KMS-11 (cell line): ENCODE measurements at regions not wholly inside any gene's neighbourhood (a gene's known extent, or its start where the extent isn't known, plus 50 kb on each side); places are given as distances from the start of the nearest gene placed in this dataset.
A peak's percentile ranks its signal among the peaks of the same experiment; 100 is the strongest.

Experiments used
- H2AFZ ChIP-seq: fragments of 200-600 bp; sonication (generic); 2 replicates; pipeline ENCODE4 v1.6.1; 2016; ENCODE audit warnings: antibody characterized with exemption, mixed run types, low read depth
- H3K27ac ChIP-seq: fragments of 200-600 bp; sonication (generic); 2 replicates; pipeline ENCODE4 v1.6.1; 2016; ENCODE audit warnings: mild to moderate bottlenecking, mixed run types
- H3K27me3 ChIP-seq: fragments of 200-600 bp; sonication (generic); 2 replicates; pipeline ENCODE4 v1.6.1; 2017; ENCODE audit warnings: mild to moderate bottlenecking, low read depth, mixed run types, moderate library complexity; ENCODE audit not compliant: insufficient read depth
- H3K36me3 ChIP-seq: fragments of 200-600 bp; sonication (generic); 2 replicates; pipeline ENCODE4 v1.6.1; 2017; ENCODE audit warnings: mild to moderate bottlenecking, mixed run types; ENCODE audit not compliant: insufficient read depth
- H3K4me1 ChIP-seq: fragments of 200-600 bp; sonication (generic); 2 replicates; pipeline ENCODE4 v1.6.1; 2016; ENCODE audit warnings: mild to moderate bottlenecking, low read depth, mixed run types; ENCODE audit not compliant: poor library complexity, severe bottlenecking
- H3K4me2 ChIP-seq: fragments of 200-600 bp; sonication (generic); 2 replicates; pipeline ENCODE4 v1.7.0; 2016; ENCODE audit warnings: mild to moderate bottlenecking, mixed run types
- H3K4me3 ChIP-seq: fragments of 200-600 bp; sonication (generic); IDR thresholded peaks from 2 replicates; pipeline ENCODE4 v1.6.1; 2017; ENCODE audit warnings: low read depth, low read length, mixed read lengths; ENCODE audit not compliant: insufficient read depth
- H3K79me2 ChIP-seq: fragments of 200-600 bp; sonication (generic); 2 replicates; pipeline ENCODE4 v1.6.1; 2016; ENCODE audit warnings: low read depth, mixed run types; ENCODE audit not compliant: insufficient read depth
- H3K9ac ChIP-seq: fragments of 200-600 bp; sonication (generic); 2 replicates; pipeline ENCODE4 v1.6.1; 2016; ENCODE audit warnings: mild to moderate bottlenecking, mixed run types
- H4K20me1 ChIP-seq: fragments of 200-600 bp; sonication (generic); 2 replicates; pipeline ENCODE4 v1.6.1; 2016; ENCODE audit warnings: mild to moderate bottlenecking, mixed run types; ENCODE audit not compliant: insufficient read depth
- TF ChIP-seq, protein P1 (sequence below): fragments of 200-600 bp; sonication (generic); conservative IDR thresholded peaks from 2 replicates; pipeline ENCODE4 v1.6.1; 2017; ENCODE audit warnings: low read depth, mild to moderate bottlenecking, antibody characterized with exemption, low read length, moderate library complexity, mixed read lengths

DNA sequence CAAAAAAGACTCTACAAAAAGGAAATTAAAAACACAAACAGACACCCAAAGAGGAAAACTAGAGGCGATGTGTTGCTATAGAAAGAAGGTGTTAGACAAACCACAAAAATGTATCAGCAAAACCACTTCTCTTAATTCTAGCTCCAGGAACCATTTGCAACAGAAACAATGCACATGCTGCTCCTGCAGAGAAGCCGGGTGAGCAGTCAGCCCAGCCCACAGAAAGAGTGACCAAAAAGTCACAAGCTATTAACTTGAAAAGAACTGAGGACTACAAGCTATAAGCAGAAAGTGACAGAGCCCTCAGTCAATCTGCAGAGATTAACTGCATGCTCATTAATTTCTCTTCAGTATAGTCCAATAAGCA lies 96.2 kb upstream of the KLHL13 start:
- Histone ChIP-seq H3K4me3 (no peak overlapping the region), H3K27ac (peak overlapping the region; percentile 24; the same call in 1 of the 2 replicates), H4K20me1 (no peaks in the 10 kb centered on the region)

DNA sequence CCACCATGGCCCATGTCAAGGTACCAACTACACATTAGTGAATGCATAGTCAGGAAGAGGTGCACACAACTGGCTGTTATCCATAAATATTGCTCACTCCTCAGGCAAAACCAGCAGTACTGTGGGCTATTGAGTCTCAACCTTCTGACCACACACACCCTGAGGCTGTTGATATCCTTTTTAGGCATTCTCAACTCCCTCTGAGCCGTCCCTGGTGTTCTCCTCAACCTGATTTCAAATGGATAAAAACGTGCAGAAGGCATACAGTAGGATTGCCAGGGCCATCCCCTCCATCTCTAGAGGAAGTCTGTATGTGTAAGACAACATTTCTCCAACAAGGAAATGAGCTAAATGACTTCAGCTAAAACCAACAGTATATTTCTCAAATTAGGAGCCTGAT lies 98.7 kb upstream of the KLHL13 start:
- Histone ChIP-seq H3K27me3 (no peaks in the 10 kb centered on the region), H2AFZ (no peak overlapping the region), H3K4me2 (no peak overlapping the region), H3K27ac (no peak overlapping the region), H4K20me1 (no peaks in the 10 kb centered on the region), H3K4me1 (peaks cover 23% of the 10 kb centered on the region), H3K36me3 (no peaks in the 10 kb centered on the region), H3K9ac (no peak overlapping the region), H3K4me3 (no peak overlapping the region), H3K79me2 (no peaks in the 10 kb centered on the region)
- TF ChIP-seq, protein P1, sequence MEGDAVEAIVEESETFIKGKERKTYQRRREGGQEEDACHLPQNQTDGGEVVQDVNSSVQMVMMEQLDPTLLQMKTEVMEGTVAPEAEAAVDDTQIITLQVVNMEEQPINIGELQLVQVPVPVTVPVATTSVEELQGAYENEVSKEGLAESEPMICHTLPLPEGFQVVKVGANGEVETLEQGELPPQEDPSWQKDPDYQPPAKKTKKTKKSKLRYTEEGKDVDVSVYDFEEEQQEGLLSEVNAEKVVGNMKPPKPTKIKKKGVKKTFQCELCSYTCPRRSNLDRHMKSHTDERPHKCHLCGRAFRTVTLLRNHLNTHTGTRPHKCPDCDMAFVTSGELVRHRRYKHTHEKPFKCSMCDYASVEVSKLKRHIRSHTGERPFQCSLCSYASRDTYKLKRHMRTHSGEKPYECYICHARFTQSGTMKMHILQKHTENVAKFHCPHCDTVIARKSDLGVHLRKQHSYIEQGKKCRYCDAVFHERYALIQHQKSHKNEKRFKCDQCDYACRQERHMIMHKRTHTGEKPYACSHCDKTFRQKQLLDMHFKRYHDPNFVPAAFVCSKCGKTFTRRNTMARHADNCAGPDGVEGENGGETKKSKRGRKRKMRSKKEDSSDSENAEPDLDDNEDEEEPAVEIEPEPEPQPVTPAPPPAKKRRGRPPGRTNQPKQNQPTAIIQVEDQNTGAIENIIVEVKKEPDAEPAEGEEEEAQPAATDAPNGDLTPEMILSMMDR, result no peak

More for the DNA sequence above, 96.2 kb upstream of the KLHL13 start:
- H3K9ac ChIP-seq, result no peak overlapping the region
- peak overlapping the region; percentile 44; the same call in 1 of the 2 replicates for H2AFZ ChIP-seq
- H3K27me3 ChIP-seq, result no peaks in the 10 kb centered on the region
- H3K4me1 ChIP-seq, result peaks cover 23% of the 10 kb centered on the region
- peak overlapping the region; percentile 61 for H3K4me2 ChIP-seq
- no peaks in the 10 kb centered on the region for H3K36me3 ChIP-seq
- TF ChIP-seq, protein P1, result no peak
- H3K79me2 ChIP-seq, result no peaks in the 10 kb centered on the region

DNA sequence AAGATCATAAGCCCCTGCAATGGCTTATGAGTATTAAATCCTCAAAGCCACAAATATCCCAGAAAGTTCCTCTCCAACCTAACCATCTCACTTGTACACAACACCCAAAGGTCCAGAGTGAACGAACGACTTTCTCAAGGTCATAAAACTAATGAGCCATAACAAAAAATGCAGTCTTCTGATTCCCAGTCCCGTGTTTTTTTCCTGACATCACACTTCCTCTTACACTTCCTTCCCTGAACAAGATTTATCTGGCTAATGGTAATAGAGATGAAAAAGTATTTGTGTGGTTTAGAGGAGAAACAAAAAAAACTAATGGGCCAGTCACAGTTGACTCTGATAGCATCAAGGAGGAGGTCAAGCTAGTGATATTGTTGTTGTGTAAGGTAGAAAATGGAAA lies 99.5 kb upstream of the KLHL13 start:
- no peak overlapping the region for H3K4me2 ChIP-seq
- TF ChIP-seq, protein P1, result no peak
- H3K36me3 ChIP-seq, result no peaks in the 10 kb centered on the region
- H3K27me3 ChIP-seq, result no peaks in the 10 kb centered on the region
- H2AFZ ChIP-seq, result no peak overlapping the region
- H3K4me3 ChIP-seq, result no peak overlapping the region
- no peaks in the 10 kb centered on the region for H3K79me2 ChIP-seq
- H3K9ac ChIP-seq, result no peak overlapping the region
- no peaks in the 10 kb centered on the region for H4K20me1 ChIP-seq
- no peak overlapping the region for H3K27ac ChIP-seq
- peaks cover 23% of the 10 kb centered on the region for H3K4me1 ChIP-seq

DNA sequence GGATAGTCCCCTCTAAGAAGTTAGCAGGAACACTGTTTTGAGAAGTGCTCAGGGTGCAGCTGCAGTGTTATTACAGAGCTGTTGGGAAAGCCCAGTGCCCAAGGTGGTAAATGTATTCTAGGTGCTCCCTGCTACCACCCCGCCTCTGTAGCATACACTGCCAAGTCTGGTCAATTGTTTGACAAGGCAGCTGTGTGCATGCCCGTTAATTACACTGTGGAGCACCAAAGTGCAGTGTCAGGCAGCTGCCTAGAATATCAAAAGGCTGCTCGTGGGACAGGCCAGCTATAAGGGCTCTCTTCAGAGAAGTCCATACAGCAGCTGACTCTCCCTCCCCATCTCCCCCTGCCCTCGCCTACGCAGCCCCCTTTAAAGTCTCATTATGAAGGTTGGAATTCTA lies 99.9 kb upstream of the KLHL13 start:
- Histone ChIP-seq H2AFZ (no peak overlapping the region), H3K4me2 (no peak overlapping the region), H3K27me3 (no peaks in the 10 kb centered on the region)

More for the DNA sequence above, 99.9 kb upstream of the KLHL13 start:
- no peaks in the 10 kb centered on the region for H3K36me3 ChIP-seq
- no peaks in the 10 kb centered on the region for H4K20me1 ChIP-seq
- H3K9ac ChIP-seq, result no peak overlapping the region
- no peaks in the 10 kb centered on the region for H3K79me2 ChIP-seq
- H3K27ac ChIP-seq, result no peak overlapping the region
- H3K4me3 ChIP-seq, result no peak overlapping the region
- H3K4me1 ChIP-seq, result peaks cover 23% of the 10 kb centered on the region
- TF ChIP-seq, protein P1, result no peak
